Uterus (tissue), 2 donors: ENCODE measurements at regions not wholly inside any gene's neighbourhood (a gene's known extent, or its start where the extent isn't known, plus 50 kb on each side); places are given as distances from the start of the nearest gene placed in this dataset.

Source experiments
- POLR2A ChIP-seq, 2 donors: fragments of 450-650 bp; IDR thresholded peaks; one replicate each; pipeline ENCODE4 v1.6.1; 2016; ENCODE audit warnings: antibody characterized with exemption in 2 of 2, mild to moderate bottlenecking in 1 of 2, moderate library complexity in 1 of 2
- TF ChIP-seq, protein P1 (sequence below), 4 experiments: fragments of 200-600 bp in 2 of 4; fragments of 450-650 bp in 2 of 4; sonication (generic) in 2 of 4; IDR thresholded peaks; one replicate each; pipeline ENCODE4 v1.5.1; 2016 to 2019; ENCODE audit warnings: antibody characterized with exemption in 4 of 4, mild to moderate bottlenecking in 2 of 4, moderate library complexity in 1 of 4

DNA sequence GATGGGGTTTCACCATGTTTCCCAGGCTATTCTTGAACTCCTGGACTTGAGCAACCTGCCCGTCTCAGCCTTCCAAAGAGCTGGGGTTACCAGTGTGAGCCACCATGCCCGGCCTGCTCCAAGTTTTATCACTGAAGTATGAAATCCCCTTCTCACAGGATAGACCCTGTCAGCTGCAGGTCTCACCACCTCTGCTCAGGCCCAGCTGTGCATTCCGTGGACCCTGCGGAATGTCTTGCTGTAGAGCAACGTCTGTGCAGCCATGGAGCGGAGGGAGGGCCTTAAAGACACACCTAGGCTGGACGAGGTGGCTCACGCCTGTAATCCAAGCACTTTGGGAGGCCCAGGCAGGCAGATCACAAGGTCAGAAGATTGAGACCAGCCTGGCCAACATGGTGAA is 625.4 kb downstream of the BRD1 start:
- TF ChIP-seq, protein P1, sequence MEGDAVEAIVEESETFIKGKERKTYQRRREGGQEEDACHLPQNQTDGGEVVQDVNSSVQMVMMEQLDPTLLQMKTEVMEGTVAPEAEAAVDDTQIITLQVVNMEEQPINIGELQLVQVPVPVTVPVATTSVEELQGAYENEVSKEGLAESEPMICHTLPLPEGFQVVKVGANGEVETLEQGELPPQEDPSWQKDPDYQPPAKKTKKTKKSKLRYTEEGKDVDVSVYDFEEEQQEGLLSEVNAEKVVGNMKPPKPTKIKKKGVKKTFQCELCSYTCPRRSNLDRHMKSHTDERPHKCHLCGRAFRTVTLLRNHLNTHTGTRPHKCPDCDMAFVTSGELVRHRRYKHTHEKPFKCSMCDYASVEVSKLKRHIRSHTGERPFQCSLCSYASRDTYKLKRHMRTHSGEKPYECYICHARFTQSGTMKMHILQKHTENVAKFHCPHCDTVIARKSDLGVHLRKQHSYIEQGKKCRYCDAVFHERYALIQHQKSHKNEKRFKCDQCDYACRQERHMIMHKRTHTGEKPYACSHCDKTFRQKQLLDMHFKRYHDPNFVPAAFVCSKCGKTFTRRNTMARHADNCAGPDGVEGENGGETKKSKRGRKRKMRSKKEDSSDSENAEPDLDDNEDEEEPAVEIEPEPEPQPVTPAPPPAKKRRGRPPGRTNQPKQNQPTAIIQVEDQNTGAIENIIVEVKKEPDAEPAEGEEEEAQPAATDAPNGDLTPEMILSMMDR (IDR thresholded peaks at IDR 0.05) = no peak
- TF ChIP-seq POLR2A (IDR thresholded peaks at IDR 0.05) = no peak
